Epithelial cell of proximal tubule (primary cell): ENCODE measurements at regions not wholly inside any gene's neighbourhood (a gene's known extent, or its start where the extent isn't known, plus 50 kb on each side); places are given as distances from the start of the nearest gene placed in this dataset.

Experiments used
- DNase-seq: peaks from one replicate; pipeline ENCODE4 v3.0.0-alpha.2; 2011; ENCODE audit warnings: low read depth
- H3K4me3 ChIP-seq: 2 replicates; pipeline ENCODE4 v1.5.1; 2011; ENCODE audit warnings: low read depth, mild to moderate bottlenecking, low read length
- TF ChIP-seq, protein P1 (sequence below): conservative IDR thresholded peaks from 2 replicates; pipeline ENCODE4 v1.5.1; 2012; ENCODE audit warnings: low read depth, mild to moderate bottlenecking, low read length

DNA sequence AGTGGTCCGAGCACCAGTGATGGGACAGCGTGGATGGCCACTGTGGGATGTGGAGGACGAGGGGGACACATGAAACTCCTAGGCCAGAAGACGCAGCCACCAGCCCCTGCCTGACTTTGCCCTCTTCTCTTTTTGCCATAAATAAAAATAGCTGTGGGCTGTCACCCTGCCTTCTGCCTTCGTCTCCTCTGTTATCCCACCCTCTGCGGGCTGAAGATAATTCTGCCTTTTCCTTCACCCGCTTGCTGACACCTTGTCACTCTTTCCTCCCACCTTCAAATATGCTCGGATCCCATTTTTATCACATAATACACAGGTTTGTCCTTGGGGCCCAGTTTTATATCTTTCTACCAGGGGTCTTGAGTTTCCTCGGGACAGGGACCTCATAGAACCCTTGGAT lies 87.6 kb upstream of the CIBAR2 start:
- DNase-seq = no peak
- H3K4me3 ChIP-seq = no peak overlapping the region

DNA sequence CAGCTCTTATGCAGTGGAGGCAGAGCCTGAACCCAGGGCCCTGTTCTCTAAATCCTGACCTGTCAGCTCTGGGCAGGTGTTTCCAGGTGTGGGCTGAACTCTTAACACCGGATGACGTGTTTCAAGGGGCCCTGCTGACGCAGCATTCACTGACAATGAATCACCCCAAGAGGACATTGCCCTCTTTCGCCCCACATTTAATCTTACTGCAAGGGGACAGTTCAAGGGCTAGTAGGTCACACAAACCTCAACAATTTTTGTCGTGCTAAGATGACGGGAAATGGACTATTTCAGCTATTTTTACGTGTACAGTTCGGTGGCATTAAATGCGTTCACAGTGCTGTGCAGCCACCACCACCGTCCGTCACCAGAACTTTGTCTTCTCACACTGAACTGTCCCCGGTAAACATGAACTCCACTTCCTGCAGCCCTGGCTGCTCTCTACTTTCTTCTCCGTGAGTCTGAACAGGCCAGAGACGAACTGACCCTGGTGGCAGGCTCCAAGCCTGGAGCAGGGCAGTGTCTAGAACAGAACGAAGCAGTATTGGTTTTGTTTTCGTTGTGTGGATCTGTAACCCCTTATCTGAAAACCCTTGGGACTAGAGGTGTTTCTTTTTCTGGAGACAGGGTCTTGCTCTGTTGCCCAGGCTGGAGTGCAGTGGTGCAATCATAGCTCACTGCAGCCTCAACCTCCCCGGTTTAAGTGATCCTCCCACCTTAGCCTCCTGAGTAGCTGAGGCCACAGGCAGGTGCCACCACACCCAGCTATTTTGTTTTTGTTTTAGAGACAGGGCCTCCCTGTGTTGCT lies 88.4 kb upstream of the CIBAR2 start:
- TF ChIP-seq, protein P1, sequence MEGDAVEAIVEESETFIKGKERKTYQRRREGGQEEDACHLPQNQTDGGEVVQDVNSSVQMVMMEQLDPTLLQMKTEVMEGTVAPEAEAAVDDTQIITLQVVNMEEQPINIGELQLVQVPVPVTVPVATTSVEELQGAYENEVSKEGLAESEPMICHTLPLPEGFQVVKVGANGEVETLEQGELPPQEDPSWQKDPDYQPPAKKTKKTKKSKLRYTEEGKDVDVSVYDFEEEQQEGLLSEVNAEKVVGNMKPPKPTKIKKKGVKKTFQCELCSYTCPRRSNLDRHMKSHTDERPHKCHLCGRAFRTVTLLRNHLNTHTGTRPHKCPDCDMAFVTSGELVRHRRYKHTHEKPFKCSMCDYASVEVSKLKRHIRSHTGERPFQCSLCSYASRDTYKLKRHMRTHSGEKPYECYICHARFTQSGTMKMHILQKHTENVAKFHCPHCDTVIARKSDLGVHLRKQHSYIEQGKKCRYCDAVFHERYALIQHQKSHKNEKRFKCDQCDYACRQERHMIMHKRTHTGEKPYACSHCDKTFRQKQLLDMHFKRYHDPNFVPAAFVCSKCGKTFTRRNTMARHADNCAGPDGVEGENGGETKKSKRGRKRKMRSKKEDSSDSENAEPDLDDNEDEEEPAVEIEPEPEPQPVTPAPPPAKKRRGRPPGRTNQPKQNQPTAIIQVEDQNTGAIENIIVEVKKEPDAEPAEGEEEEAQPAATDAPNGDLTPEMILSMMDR = no peak
- DNase-seq = no peak

More for the DNA sequence above, 87.6 kb upstream of the CIBAR2 start:
- TF ChIP-seq, protein P1 = no peak

DNA sequence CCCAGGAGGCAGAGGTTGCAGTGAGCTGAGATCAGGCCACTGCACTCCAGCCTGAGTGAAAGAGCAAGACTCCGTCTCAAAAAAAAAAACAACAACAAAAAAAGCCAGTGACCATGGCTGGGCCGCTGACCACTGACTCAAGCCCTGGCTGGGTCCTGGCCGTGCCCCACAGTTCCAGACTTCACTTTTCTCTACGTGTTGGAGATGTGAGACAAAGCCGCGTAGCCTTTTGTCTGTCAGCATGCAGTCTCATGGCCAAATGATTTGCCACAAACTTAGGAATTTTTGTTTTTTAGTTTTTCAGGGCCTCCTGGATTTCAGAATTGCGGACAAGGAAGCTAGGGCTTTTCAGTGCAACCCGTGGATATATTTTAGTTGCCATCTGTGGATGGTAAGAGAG lies 89.3 kb upstream of the CIBAR2 start:
- H3K4me3 ChIP-seq = no peak overlapping the region
- TF ChIP-seq, protein P1 = no peak
- DNase-seq = no peak

More for the DNA sequence above, 88.4 kb upstream of the CIBAR2 start:
- H3K4me3 ChIP-seq = no peak overlapping the region

DNA sequence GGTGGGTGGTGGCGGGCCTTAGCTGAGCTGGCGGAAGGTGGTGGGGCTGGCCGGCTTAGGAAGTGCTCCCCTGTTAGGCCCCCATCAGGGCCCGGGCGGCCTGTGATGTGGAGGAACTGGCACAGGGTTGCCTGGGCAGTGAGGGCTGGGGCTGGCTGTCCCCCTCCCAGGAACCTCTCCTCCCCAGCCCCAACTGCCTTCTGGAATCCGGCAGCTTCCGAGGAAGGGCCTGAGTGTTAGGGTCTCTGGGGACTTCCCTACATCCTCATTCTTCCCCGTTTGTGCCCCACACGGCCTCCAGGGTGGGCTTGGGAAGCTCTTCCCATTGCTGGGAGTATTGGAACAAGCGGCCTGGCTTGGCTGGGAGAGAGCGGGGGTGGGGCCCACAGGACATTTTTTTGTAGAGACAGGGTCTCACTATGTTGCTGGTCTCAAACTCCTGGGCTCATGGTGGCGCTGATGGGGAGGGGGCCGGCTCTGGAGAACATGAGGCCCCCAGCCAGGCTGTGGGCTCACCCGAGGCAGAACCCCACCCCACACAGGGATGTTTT lies 89.9 kb upstream of the CIBAR2 start:
- no peak overlapping the region for H3K4me3 ChIP-seq
- TF ChIP-seq, protein P1 = no peak
- DNase-seq = no peak

DNA sequence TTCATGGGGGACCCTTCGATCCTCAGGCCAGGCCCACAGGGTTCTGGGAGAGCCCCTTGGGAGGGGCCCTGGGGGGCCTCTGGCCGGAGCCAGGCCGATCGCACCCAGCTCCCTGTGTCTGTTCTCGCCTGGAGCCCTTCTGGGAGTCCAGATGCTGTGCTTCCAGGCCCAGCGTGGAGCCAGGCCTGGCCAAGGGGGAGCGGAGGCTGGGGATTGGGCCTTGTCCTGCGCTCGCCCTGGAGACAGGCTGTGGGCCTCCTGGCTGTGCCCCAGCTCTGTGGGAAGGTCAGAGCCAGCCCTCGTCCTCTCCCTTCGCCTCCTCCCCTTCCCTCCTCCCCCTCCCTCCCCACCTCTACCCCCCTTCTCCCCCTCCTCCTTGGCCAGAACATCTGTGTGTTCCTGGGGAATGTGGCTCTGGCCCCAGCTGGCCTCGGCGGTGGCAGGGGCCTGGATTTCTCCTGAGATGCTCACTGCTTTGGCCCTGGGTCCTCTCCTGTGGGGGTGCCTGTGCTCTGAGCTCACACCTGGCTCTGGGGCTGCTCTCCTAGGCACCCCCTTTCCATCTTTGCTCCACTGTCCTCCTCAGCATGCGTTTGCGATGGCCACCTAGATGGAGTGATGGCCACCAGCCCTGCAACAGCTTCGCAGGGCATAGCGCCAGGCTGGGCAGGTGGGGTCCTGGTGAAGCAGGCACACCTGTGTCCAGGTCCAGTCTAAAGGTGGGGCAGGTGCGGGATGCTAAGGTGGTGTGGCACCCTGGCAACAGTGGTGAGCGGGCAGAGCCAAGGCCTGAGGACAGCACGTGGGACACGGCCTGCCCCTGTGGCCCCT lies 90.6 kb upstream of the CIBAR2 start:
- DNase-seq = no peak
- no peak overlapping the region for H3K4me3 ChIP-seq
- TF ChIP-seq, protein P1 = no peak

DNA sequence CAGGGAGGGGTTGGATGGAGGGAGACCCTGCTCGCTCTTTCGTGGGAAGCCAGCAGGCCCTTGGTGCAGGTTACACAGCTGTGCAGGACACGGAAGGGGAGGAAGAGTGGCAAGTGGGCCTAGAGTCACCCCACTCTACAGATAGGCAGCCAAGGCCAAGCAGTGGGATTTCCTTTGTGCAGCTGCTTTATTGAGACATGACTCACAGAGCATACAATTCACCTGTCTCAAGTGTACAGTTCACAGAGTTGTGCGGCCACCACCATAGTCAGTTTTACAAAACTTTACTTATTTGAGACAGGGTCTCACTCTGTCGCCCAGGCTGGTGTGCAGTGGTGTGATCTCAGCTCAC lies 91.2 kb upstream of the CIBAR2 start:
- no peak for DNase-seq
- TF ChIP-seq, protein P1 = no peak
- H3K4me3 ChIP-seq = no peak overlapping the region
